NCI-H1436 treated with DMSO at 0.1 percent for 48 hours (cell line): ENCODE measurements at regions not wholly inside any gene's neighbourhood (a gene's known extent, or its start where the extent isn't known, plus 50 kb on each side); places are given as distances from the start of the nearest gene placed in this dataset.
A peak's percentile ranks its signal among the peaks of the same experiment; 100 is the strongest.

Source experiments
- DNase-seq: peaks from one replicate; lab custom pipeline; 2025; lab: John Stamatoyannopoulos, UW

- no peak for DNase-seq
These were observed 340.8 kb downstream of the KLF5 start for GRCh38 chr13:73399347-73400216.

GRCh38 chr13:73397496-73398305 lies 338.9 kb downstream of the KLF5 start:
- no peak for DNase-seq

GRCh38 chr13:73394066-73394465 lies 335.3 kb downstream of the KLF5 start:
- DNase-seq = no peak

GRCh38 chr13:73390100-73390499 lies 331.3 kb downstream of the KLF5 start:
- DNase-seq = no peak

DNA sequence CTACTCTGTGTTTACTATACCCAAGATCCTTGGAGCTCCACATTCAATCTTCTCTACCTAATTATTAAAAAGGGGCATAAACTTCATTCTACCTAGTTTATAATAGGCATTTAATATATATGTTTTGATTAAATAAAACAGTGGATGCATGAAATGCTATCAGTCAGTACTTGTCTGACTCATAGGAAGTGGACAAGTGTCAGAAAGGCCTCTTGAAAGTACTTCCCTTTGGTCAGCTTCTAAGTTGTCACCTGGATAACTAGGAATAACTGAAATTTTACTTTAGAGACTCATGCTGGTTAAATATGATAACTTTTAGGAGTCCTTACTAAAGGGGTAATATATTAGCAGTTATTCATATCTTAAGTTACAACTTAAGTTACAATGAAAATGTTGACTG lies 329.8 kb downstream of the KLF5 start:
- DNase-seq = no peak

DNA sequence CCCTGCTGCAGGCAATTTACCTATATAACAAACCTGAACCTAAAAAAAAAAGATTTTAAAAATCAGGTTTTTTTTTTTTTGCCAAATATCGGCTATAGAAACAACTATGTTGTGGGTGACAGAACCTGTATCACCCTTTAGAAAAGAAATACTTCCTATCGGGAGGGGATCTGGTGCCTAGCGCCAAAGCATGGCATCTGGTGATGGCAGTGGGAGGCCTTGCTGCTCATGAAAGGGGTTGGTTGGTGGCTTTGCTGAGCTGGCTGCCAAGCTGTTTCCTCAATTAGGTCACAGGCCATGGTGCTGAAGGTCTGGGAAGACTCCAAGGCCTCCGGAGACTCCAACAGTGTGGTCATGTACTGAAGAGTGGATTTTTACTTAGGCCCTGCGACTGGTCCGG lies 328.5 kb downstream of the KLF5 start:
- DNase-seq = no peak

DNA sequence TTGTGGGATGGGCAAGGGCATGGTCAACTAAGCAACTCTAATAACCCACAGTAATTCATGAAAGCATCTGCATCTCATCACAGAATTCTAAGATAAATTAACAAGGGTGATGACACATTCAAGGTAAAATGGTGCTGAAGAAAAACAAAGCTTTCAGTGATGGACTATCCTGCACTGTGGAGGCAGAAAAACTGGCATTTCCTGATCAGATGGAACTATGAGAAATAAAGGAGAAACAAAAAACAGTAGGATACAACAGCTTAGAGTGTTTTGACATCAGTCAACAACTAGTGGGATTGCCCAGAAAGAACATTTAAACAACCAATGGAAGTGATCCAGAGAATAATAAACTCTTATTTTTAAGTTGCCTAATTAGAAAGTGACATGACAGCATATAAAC lies 327.0 kb downstream of the KLF5 start:
- DNase-seq = no peak

DNA sequence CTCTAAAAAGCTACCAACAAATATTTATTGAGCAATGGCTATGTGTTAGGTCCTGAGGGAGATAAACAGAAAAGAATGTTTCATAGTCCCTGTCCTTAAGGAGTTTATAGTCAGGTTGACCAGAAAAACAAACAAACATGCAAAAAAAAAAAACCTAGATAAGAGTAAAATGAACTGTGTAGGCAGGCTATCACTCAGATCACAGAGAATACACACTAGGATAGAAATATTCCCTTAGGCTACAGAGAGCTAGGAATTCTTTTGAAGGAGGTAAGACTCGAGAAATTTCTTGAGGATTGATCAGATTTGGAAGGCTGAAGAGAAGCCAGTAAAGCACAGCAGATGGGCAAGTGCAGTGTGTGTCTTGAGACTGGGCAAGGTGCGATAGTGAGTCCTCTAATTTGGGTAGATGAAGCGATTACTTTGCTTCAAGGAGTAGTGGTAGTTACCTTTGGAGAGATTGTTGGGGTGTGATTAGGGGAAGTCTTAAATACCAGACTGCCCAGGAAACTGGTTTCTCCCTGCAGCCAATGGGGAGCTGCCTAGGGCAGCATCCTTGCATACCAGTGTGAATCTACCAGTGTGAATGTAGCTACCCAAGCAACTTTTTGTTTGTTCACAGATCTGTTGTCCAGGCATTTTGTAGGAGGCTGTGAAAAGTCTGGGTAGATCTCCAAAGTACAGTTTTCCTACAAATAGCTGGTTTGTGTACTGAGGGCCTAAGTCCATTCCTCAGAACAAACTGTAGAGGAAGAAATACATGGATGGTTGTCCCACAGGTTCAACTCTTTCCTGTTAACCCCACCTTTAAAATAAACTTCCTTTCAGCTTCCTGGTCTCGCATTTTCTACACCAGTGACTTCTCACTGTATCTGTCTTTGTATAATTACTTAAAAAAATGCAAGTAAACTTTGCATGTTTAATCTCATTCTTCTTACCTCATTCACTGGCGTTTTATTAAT lies 314.1 kb downstream of the KLF5 start:
- DNase-seq = no peak

DNA sequence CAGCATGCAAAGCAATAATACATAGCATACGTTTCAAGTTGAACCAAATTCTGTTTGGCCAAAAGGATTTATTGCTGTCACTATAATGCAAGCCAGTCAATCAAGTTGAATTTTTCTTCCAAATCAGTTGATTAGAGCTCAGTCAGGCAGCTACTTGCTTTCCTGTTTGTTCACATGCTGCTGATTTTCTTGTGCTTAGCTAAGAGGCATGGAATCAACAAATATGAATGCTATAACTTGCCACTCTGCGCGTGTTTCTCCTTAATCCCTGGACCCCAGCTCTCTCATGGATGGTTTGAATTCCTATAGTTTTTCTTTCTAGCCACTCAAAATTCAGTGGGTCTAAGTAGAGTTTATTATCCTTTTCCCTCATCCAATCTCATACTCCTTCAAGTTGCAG lies 311.3 kb downstream of the KLF5 start:
- DNase-seq = no peak

DNA sequence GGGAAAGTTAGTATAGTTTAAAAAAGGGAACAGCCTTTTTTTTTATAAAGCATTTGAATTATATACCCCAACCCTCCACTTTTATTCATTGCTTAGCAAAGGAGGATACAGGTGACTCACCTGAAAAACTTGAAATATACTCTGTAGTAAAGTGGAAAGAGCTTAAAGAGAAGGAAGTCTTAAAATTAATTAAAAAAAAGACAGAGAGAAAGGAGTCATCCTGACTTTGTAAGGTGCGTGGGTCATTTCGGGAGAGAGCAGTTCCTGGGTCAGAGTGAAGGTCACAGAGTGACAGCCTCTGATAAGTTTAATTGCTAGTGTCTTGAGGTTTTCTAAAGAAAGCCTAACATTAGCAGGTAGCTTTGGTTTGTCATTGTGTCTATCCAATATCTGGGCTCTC lies 310.3 kb downstream of the KLF5 start:
- DNase-seq = no peak

DNA sequence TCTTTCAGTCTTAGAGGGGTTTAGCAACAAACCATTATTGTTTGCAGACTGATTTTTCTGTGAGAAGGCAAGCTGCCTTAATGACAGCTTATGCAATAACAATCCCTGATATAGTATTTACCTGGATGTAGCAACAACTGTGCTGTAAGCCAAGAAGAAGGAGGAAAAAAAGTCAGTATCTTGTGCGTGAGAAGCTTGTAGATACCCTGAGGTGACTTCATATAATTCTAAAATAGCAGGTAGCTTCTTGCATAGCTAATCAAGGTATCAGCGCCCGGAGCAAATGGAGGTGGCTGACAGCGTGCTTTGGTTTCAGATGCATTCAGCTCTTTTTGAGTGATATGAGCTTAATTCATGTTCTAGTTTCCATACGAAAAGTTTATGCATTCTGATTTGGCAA lies 309.8 kb downstream of the KLF5 start:
- no peak for DNase-seq

DNA sequence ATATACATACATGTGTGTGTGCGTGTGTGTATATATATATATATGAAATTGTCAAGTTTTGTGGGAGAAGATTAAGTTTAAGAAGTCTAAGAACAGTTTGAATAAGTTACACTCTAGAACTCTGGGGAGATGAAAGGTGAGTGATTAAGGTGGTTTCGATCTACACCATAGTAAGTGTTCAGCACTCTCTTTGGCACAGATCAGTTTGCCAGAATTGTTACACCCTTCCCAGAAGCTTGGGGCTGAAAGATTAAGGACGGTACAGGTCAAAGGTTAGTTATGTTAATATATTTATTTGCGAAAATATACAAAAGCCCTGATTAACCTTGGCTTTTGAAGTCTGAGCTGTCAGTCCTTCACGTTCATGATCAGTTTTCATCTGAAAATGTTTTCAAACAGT lies 309.1 kb downstream of the KLF5 start:
- DNase-seq = no peak

DNA sequence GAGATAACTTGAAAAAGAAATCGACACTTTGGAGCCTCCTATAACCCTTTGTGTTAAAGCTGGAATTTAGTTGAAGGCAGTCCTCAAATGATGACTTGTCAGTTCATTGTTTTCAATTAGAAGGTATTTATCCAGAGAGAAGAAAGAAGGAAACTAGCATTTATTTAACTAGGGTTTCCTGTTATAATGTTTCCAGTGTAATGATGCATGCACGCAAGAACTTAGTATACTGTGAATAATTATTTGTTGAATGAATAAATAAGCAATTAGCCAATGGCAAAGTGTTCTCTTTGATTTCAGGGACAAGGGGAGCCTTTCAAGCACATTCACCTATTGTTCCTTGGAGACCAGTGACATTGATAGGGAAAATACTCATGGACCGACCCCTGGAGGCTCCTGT lies 307.4 kb downstream of the KLF5 start:
- DNase-seq = no peak

GRCh38 chr13:73365681-73366080 lies 306.9 kb downstream of the KLF5 start:
- no peak for DNase-seq

DNA sequence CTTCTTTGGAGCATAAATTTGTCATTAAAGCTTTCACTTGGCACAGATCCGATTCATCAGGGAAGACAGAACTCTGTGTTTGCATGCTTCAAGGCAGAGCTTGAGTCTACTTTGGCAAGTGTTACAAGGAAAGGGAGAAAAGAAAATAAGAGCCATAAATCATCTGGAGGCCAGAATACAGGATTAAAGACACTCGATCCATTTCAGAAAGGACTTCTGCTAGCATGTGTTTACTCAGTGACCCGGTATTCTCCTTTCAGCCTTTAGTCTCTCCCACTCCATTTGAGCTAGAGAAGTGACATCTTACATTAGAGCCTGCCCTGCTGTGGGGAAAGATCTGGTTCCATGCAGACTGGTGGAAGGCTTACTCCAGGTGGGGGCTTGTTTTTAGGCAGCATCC lies 306.4 kb downstream of the KLF5 start:
- DNase-seq = peak; percentile 35

DNA sequence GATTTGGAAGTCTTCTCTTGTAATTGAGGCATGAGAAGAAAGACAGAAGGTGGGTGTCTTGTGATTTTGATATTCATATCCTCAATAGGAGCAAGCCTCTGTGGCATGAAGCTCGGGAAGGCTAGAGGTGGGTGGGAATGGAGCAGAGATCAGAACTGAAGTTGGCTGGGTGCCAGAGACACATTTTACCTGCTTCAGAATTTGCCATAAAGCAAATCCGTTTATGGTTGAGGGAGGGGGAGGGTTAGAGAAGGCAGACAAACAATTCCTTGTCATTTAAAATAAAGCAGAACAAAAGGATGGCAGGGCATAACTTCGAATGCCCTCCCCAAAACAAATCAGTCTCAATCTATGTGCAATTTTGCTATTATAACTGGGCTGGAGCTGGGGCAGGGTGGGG lies 305.9 kb downstream of the KLF5 start:
- no peak for DNase-seq

- DNase-seq = no peak
These were observed 299.8 kb downstream of the KLF5 start for GRCh38 chr13:73358606-73359095.

- no peak for DNase-seq
These were observed 296.3 kb downstream of the KLF5 start for GRCh38 chr13:73355134-73355533.

DNA sequence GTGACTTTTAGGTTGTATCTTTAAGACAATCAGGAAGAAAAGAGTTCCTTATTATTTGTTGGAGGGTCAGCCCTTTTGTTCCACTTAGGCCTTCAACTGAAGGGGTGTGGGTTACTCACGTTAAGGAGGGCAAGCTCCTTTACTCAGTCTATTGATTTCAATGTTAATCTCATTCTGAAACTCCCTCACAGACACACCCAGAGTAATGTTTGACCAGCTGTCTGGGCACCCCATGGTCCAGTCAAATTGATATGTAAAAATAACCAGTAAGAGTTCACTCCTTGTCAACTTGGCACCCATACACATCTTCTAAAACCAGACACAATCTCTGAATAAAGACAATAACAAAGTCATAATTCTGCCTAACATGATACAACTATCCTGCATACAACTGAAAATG lies 292.9 kb downstream of the KLF5 start:
- DNase-seq = no peak

DNA sequence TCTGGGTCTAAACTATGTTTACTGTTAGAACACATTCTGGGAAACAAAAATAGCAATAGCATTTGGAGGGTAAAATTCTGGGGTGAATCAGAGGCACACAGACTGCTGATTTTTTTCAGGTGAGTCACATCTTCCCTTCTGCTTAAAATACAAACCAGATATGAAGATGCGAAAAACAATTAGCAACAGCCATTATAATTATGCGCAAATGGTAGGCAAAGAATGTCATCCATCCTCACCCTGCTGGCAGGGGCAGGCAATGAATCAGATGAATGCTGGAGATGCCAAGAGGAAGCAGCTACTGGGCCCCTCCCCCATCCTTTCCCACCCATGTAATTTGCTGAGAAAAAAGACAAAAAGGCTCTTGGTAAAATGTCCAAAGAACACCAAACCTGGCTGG lies 282.9 kb downstream of the KLF5 start:
- no peak for DNase-seq

GRCh38 chr13:73340069-73340468 lies 281.3 kb downstream of the KLF5 start:
- no peak for DNase-seq

GRCh38 chr13:73339086-73339485 lies 280.3 kb downstream of the KLF5 start:
- DNase-seq = no peak
